T1000 (cell line): ENCODE measurements at regions not wholly inside any gene's neighbourhood (a gene's known extent, or its start where the extent isn't known, plus 50 kb on each side); places are given as distances from the start of the nearest gene placed in this dataset.
"Not testable (repeated sequence)": the region's sequence is repeated elsewhere in the genome, so short reads cannot be mapped to it uniquely, and the experiment has no call there.

ENCODE experiments used
- DNase-seq: peaks from one replicate; lab custom pipeline; 2025; ENCODE audit warnings: mixed read lengths; lab: John Stamatoyannopoulos, UW

GRCh38 chr9:108411632-108412031, 444.2 kb downstream of the ACTL7B start:
- no peak for DNase-seq

- no peak for DNase-seq
Observed at GRCh38 chr9:108410161-108410560, 445.6 kb downstream of the ACTL7B start.

GRCh38 chr9:108400297-108400696, 455.5 kb downstream of the ACTL7B start:
- no peak for DNase-seq

GRCh38 chr9:108399851-108400250, 455.9 kb downstream of the ACTL7B start:
- DNase-seq: no peak

GRCh38 chr9:108397286-108397685, 458.5 kb downstream of the ACTL7B start:
- DNase-seq: no peak

- DNase-seq: no peak
Observed at GRCh38 chr9:108396611-108397010, 459.2 kb downstream of the ACTL7B start.

GRCh38 chr9:108396193-108396592, 459.6 kb downstream of the ACTL7B start:
- no peak for DNase-seq

GRCh38 chr9:108395421-108395820, 460.4 kb downstream of the ACTL7B start:
- DNase-seq: no peak

- DNase-seq: no peak
Observed at GRCh38 chr9:108394726-108395125, 461.1 kb downstream of the ACTL7B start.

- not testable (repeated sequence) for DNase-seq
Observed at GRCh38 chr9:108393481-108394001, 462.2 kb downstream of the ACTL7B start.

GRCh38 chr9:108392877-108393276, 462.9 kb downstream of the ACTL7B start:
- DNase-seq: no peak

- DNase-seq: no peak
Observed at GRCh38 chr9:108389056-108389455, 466.7 kb downstream of the ACTL7B start.

- DNase-seq: no peak
Observed at GRCh38 chr9:108386859-108387384, 468.9 kb downstream of the ACTL7B start.

- DNase-seq: no peak
Observed at GRCh38 chr9:108386032-108386431, 469.8 kb downstream of the ACTL7B start.

- DNase-seq: no peak
Observed at GRCh38 chr9:108383796-108384195, 472.0 kb downstream of the ACTL7B start.

- DNase-seq: no peak
Observed at GRCh38 chr9:108382310-108382709, 473.5 kb downstream of the ACTL7B start.

- DNase-seq: no peak
Observed at GRCh38 chr9:108377881-108378280, 477.9 kb downstream of the ACTL7B start.

GRCh38 chr9:108377382-108377781, 478.4 kb downstream of the ACTL7B start:
- no peak for DNase-seq

- DNase-seq: no peak
Observed at GRCh38 chr9:108376140-108376539, 479.6 kb downstream of the ACTL7B start.

GRCh38 chr9:108374626-108375025, 481.2 kb downstream of the ACTL7B start:
- peak; percentile 7 for DNase-seq

- DNase-seq: no peak
Observed at GRCh38 chr9:108367188-108367587, 488.6 kb downstream of the ACTL7B start.

- DNase-seq: no peak
Observed at GRCh38 chr9:108363311-108363710, 492.5 kb downstream of the ACTL7B start.

GRCh38 chr9:108360304-108360703, 495.5 kb downstream of the ACTL7B start:
- no peak for DNase-seq

- no peak for DNase-seq
Observed at GRCh38 chr9:108356806-108357205, 499.0 kb downstream of the ACTL7B start.
